B cell (primary cell): ENCODE measurements at regions not wholly inside any gene's neighbourhood (a gene's known extent, or its start where the extent isn't known, plus 50 kb on each side); places are given as distances from the start of the nearest gene placed in this dataset.
"Not testable (repeated sequence)": the region's sequence is repeated elsewhere in the genome, so short reads cannot be mapped to it uniquely, and the experiment has no call there.

Source experiments
- ATAC-seq: fragments of 200-7000 bp; cut with Tn5 transposase; one replicate; pipeline ENCODE4 v1.10.0; 2021; ENCODE audit warnings: low read depth, mild to moderate bottlenecking, moderate number of reproducible peaks, moderate library complexity
- CTCF ChIA-PET: fragments of 350-600 bp; sonication (Branson Sonifier 250); formaldehyde crosslinking; loops from one replicate; lab custom pipeline; 2021; ENCODE audit warnings: antibody characterized with exemption, inconsistent platforms; lab: Charles Lee
- POLR2A ChIA-PET: fragments of 350-600 bp; sonication (Branson Sonifier 250); formaldehyde crosslinking; loops from one replicate; lab custom pipeline; 2021; ENCODE audit warnings: antibody characterized with exemption; lab: Charles Lee
- DNase-seq: peaks from one replicate; pipeline ENCODE4 v3.0.0; 2013
- H2AFZ ChIP-seq: 2 replicates; pipeline ENCODE4 v1.6.1; 2012; ENCODE audit warnings: mild to moderate bottlenecking, low read depth, low read length; ENCODE audit not compliant: insufficient read depth, poor library complexity, severe bottlenecking
- H3K27ac ChIP-seq, 2 donors: 1 replicate in 1 of 2; 2 replicates in 1 of 2; pipeline ENCODE4 v1.5.1; 2012 to 2013; ENCODE audit warnings: low read length in 2 of 2, mild to moderate bottlenecking in 2 of 2, moderate library complexity in 1 of 2
- H3K27me3 ChIP-seq, 4 experiments: fragments of 200-600 bp in 1 of 4; sonication (generic) in 1 of 4; replicated peaks in 1 of 4; 1 replicate in 2 of 4; 2 replicates in 2 of 4; pipeline versions ENCODE4 v1.6.1 to v1.7.0; 2013 to 2016; ENCODE audit warnings: low read length in 3 of 4, mild to moderate bottlenecking in 2 of 4, mixed read lengths in 1 of 4, moderate library complexity in 1 of 4; ENCODE audit not compliant: insufficient read depth in 4 of 4, control insufficient read depth in 3 of 4; ENCODE audit errors: control extremely low read depth in 1 of 4
- H3K36me3 ChIP-seq, 2 experiments: replicated peaks in 1 of 2; 1 replicate in 1 of 2; 2 replicates in 1 of 2; pipeline versions ENCODE4 v1.6.1 to v1.7.1; 2013; ENCODE audit warnings: low read length in 1 of 2; ENCODE audit not compliant: insufficient read depth in 2 of 2, control insufficient read depth in 1 of 2; ENCODE audit errors: control extremely low read depth in 1 of 2, extremely low read depth in 1 of 2
- H3K4me1 ChIP-seq, 2 donors: fragments of 200-600 bp in 1 of 2; sonication (generic) in 1 of 2; 1 replicate in 1 of 2; 2 replicates in 1 of 2; pipeline versions ENCODE4 v1.5.1 to v1.6.1; 2013 to 2017; ENCODE audit warnings: low read length in 2 of 2; ENCODE audit not compliant: control insufficient read depth in 2 of 2, insufficient read depth in 2 of 2
- H3K4me2 ChIP-seq: replicated peaks from 2 replicates; pipeline ENCODE3; 2012; ENCODE audit warnings: mild to moderate bottlenecking, low read depth, low read length; ENCODE audit not compliant: poor library complexity, severe bottlenecking
- H3K4me3 ChIP-seq, 5 experiments: fragments of 200-600 bp in 1 of 5; sonication (generic) in 1 of 5; 1 replicate in 3 of 5; 2 replicates in 2 of 5; pipeline versions ENCODE4 v1.5.1 to v1.7.0; 2011 to 2016; ENCODE audit warnings: low read length in 4 of 5, mild to moderate bottlenecking in 4 of 5, low read depth in 2 of 5, control low read depth in 1 of 5, moderate library complexity in 1 of 5; ENCODE audit not compliant: insufficient read depth in 1 of 5; ENCODE audit errors: control extremely low read depth in 1 of 5, extremely low read depth in 1 of 5
- H3K79me2 ChIP-seq: fragments of 200-600 bp; sonication (generic); one replicate; pipeline ENCODE4 v1.6.0; 2016; ENCODE audit warnings: low read length; ENCODE audit not compliant: control insufficient read depth, insufficient read depth
- H3K9ac ChIP-seq: fragments of 200-600 bp; sonication (generic); 2 replicates; pipeline ENCODE4 v1.6.1; 2017; ENCODE audit warnings: mild to moderate bottlenecking, low read length, moderate library complexity
- H3K9me3 ChIP-seq, 3 donors: one replicate each; pipeline versions ENCODE4 v1.6.1 to v1.7.1; 2013; ENCODE audit warnings: low read length in 2 of 3; ENCODE audit not compliant: control insufficient read depth in 2 of 3, insufficient read depth in 1 of 3; ENCODE audit errors: control extremely low read depth in 1 of 3
- H4K20me1 ChIP-seq: 2 replicates; pipeline ENCODE4 v1.6.0; 2012; ENCODE audit warnings: mild to moderate bottlenecking, low read length; ENCODE audit not compliant: insufficient read depth, control insufficient read depth, poor library complexity, severe bottlenecking
- H3K27ac Mint-ChIP-seq: one replicate; pipeline ENCODE4 v1.8.0; 2021; ENCODE audit warnings: mixed read lengths
- H3K27me3 Mint-ChIP-seq: one replicate; pipeline ENCODE4 v1.8.0; 2021; ENCODE audit warnings: mixed read lengths
- H3K4me1 Mint-ChIP-seq: one replicate; pipeline ENCODE4 v1.8.0; 2021; ENCODE audit warnings: mixed read lengths
- H3K4me3 Mint-ChIP-seq: one replicate; pipeline ENCODE4 v1.8.0; 2021; ENCODE audit warnings: mixed read lengths
- H3K9me3 Mint-ChIP-seq: one replicate; pipeline ENCODE4 v1.8.0; 2022; ENCODE audit warnings: mixed read lengths; ENCODE audit not compliant: insufficient read depth
- CTCF ChIP-seq: fragments of 200-600 bp; IDR thresholded peaks from one replicate; pipeline ENCODE4 v1.8.0; 2022; ENCODE audit warnings: antibody characterized with exemption, mild to moderate bottlenecking
- EZH2 ChIP-seq: IDR thresholded peaks from 2 replicates; pipeline ENCODE4 v1.6.1; 2012; ENCODE audit warnings: borderline replicate concordance, low read depth, mild to moderate bottlenecking, moderate library complexity, low read length; ENCODE audit not compliant: insufficient read depth, poor library complexity, severe bottlenecking
- WGBS: methylation state at CpG from one replicate; pipeline ENCODE4 v1.1.5; 2013; ENCODE audit warnings: missing lambda C conversion rate; ENCODE audit not compliant: insufficient coverage; 5-methylcytosine and 5-hydroxymethylcytosine counted together
- intact Hi-C: fragments of 100-400 bp; cut with micrococcal nuclease; formaldehyde crosslinking; loops from one replicate; pipeline ENCODE4 v1.10.0; 2022

DNA sequence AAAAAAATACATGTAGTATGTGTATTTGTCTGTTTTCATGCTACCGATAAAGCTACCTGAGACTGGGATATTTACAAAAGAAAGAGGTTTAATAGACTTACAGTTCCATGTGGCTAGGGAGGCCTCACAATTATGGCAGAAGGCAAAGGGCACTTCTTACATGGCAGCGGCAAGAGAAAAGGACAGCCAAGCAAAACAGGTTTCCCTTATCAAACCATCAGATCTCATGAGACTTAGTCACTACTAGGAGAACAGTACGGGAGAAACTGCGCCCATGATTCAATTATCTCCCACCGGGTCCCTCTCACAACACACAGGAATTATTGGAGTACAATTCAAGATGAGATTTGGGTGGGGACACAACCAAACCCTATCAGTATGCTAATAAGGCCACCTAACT, 137.0 kb upstream of the ELOVL6 start:
- intact Hi-C loops = no loop called here
- WGBS = 93% methylated on average over 2 of the region's 5 CpGs
- TF ChIP-seq EZH2 (no peak), CTCF (no peak)
- Histone ChIP-seq H3K4me1 (no peaks in the 10 kb centered on the region), H3K4me2 (no peak overlapping the region), H3K36me3 (no peaks in the 10 kb centered on the region), H2AFZ (no peak overlapping the region), H4K20me1 (no peaks in the 10 kb centered on the region), H3K9me3 (no peaks in the 10 kb centered on the region), H3K79me2 (no peaks in the 10 kb centered on the region), H3K4me3 (no peak overlapping the region), H3K27me3 (no peaks in the 10 kb centered on the region), H3K27ac (no peak overlapping the region), H3K9ac (no peak overlapping the region)
- H3K4me1 Mint-ChIP-seq = no peaks in the 10 kb centered on the region
- H3K27me3 Mint-ChIP-seq = peaks cover 13% of the 10 kb centered on the region
- no peak for ATAC-seq
- ChIA-PET POLR2A (no interaction called here), CTCF (no interaction called here)
- H3K4me3 Mint-ChIP-seq = no peak overlapping the region
- DNase-seq = no peak
- no peaks in the 10 kb centered on the region for H3K9me3 Mint-ChIP-seq
- no peak overlapping the region for H3K27ac Mint-ChIP-seq

DNA sequence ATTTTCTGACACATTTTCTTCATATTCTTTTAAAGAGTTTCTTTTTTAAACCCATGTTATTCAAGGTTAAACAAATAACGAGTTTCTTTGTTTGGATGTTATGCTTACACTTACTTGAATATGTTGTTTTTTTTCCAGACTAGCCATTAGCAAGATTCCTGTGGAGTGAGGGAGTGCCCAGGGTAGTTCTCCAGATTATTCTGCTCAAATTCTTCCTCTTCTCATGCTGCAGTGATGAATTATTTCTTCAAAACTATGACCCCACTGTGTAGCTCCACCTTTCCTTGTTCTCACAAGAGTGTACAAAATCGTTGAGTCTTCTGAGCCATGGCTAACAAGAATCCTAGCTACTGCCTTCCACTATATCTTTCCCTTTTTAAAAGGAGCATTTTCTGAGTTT, 134.1 kb upstream of the ELOVL6 start:
- Histone ChIP-seq H3K36me3 (no peaks in the 10 kb centered on the region), H2AFZ (no peak overlapping the region), H3K9me3 (peaks cover 0 to 7% (median 0%) of the 10 kb centered on the region in 3 donors), H3K27me3 (no peaks in the 10 kb centered on the region), H3K27ac (no peak overlapping the region), H3K9ac (no peak overlapping the region), H4K20me1 (no peaks in the 10 kb centered on the region), H3K4me3 (no peak overlapping the region), H3K79me2 (no peaks in the 10 kb centered on the region), H3K4me1 (no peaks in the 10 kb centered on the region), H3K4me2 (no peak overlapping the region)
- WGBS = 73% methylated on average over 1 of the region's 2 CpGs
- H3K4me3 Mint-ChIP-seq = no peak overlapping the region
- no peaks in the 10 kb centered on the region for H3K9me3 Mint-ChIP-seq
- peaks cover 21% of the 10 kb centered on the region for H3K27me3 Mint-ChIP-seq
- TF ChIP-seq CTCF = no peak
- TF ChIP-seq EZH2 = no peak
- H3K4me1 Mint-ChIP-seq = no peaks in the 10 kb centered on the region
- ATAC-seq (no peak), DNase-seq (no peak)
- CTCF ChIA-PET = no interaction called here
- POLR2A ChIA-PET = no interaction called here
- no peak overlapping the region for H3K27ac Mint-ChIP-seq
- intact Hi-C loops = no loop called here

DNA sequence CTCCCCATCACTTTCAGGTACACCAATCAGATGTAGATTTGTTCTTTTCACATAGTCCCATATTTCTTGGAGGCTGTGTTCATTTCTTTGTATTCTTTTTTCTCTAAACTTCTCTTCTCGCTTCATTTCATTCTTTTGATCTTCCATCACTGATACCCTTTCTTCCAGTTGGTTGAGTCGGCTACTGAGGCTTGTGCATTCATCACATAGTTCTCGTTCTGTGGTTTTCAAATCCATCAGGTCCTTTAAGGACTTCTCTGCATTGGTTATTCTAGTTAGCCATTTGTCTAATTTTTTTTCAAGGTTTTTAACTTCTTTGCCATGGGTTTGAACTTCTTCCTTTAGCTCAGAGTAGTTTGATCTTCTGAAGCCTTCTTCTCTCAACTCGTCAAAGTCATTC, 128.0 kb upstream of the ELOVL6 start:
- H3K4me1 Mint-ChIP-seq, CTCF ChIA-PET, H3K27ac ChIP-seq, H3K9me3 ChIP-seq, H3K27ac Mint-ChIP-seq, H3K27me3 ChIP-seq, H3K79me2 ChIP-seq, H3K9ac ChIP-seq, DNase-seq, H3K4me2 ChIP-seq, POLR2A ChIA-PET, H3K4me1 ChIP-seq, H3K4me3 ChIP-seq, H3K9me3 Mint-ChIP-seq, intact Hi-C loops, H3K4me3 Mint-ChIP-seq, H4K20me1 ChIP-seq, H2AFZ ChIP-seq, H3K36me3 ChIP-seq, ATAC-seq: not testable (repeated sequence)
- peaks cover 11% of the 10 kb centered on the region for H3K27me3 Mint-ChIP-seq
- 90% methylated on average over 2 of the region's 4 CpGs for WGBS
